ENCODE measurements at regions not wholly inside any gene's neighbourhood (a gene's known extent, or its start where the extent isn't known, plus 50 kb on each side); places are given as distances from the start of the nearest gene placed in this dataset.

GRCh38 chrX:22634083-22634482, 361.4 kb downstream of the CBLL2 start:
- TF ChIP-seq CTCF (IDR thresholded peaks at IDR 0.05): no peak
- no peaks in the 10 kb centered on the region for H3K4me1 ChIP-seq
- no peaks in the 10 kb centered on the region for H3K27me3 ChIP-seq
- H3K4me3 ChIP-seq: no peak overlapping the region
- H3K9ac ChIP-seq (ENCODE audit: low read depth in 2 of 2, low read length in 2 of 2): no peak overlapping the region
- H3K36me3 ChIP-seq: no peaks in the 10 kb centered on the region
- intact Hi-C loops (cut with DNase I): no loop called here
- no peaks in the 10 kb centered on the region for H3K9me3 ChIP-seq
- no peak overlapping the region for H3K27ac ChIP-seq
- DNase-seq: no peak

DNA sequence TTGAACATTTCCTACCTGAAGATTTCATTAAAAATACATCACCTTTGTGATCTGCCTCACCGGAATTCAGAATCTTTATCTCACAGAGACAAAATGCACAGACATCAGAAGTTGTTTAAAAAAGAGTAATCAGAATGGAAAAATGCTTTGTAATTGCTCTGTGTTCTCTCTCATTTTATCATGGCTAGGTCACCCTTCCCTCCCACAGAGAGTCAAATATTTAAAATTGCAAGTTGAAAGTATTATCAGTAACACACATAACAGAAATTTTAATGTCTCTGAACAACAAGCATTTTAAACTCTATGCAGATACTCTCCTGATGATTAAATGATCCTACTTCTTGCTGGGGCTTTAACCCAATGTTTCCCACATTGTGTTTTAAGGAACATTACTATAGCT, 362.0 kb downstream of the CBLL2 start:
- Histone ChIP-seq H3K9me3 (no peaks in the 10 kb centered on the region), H3K27ac (no peak overlapping the region), H3K36me3 (no peaks in the 10 kb centered on the region), H3K27me3 (no peaks in the 10 kb centered on the region), H3K4me3 (no peak overlapping the region), H3K4me1 (no peaks in the 10 kb centered on the region), H3K9ac (ENCODE audit: low read depth in 2 of 2, low read length in 2 of 2) (no peak overlapping the region)
- intact Hi-C loops (cut with DNase I): no loop called here
- DNase-seq: no peak
- TF ChIP-seq CTCF (IDR thresholded peaks at IDR 0.05): no peak

GRCh38 chrX:22648281-22648680, 351.5 kb upstream of the DDX53 start:
- Histone ChIP-seq H3K36me3 (no peaks in the 10 kb centered on the region), H3K9ac (ENCODE audit: low read depth in 2 of 2, low read length in 2 of 2) (no peak overlapping the region), H3K27me3 (no peaks in the 10 kb centered on the region), H3K4me1 (no peaks in the 10 kb centered on the region), H3K27ac (no peak overlapping the region), H3K9me3 (no peaks in the 10 kb centered on the region), H3K4me3 (no peak overlapping the region)
- TF ChIP-seq CTCF (IDR thresholded peaks at IDR 0.05): no peak
- DNase-seq: no peak
- intact Hi-C loops (cut with DNase I): no loop called here

GRCh38 chrX:22650691-22651090, 349.1 kb upstream of the DDX53 start:
- TF ChIP-seq CTCF (IDR thresholded peaks at IDR 0.05): no peak
- no peak for DNase-seq
- intact Hi-C loops (cut with DNase I): no loop called here
- Histone ChIP-seq H3K9me3 (no peaks in the 10 kb centered on the region), H3K9ac (ENCODE audit: low read depth in 2 of 2, low read length in 2 of 2) (no peak overlapping the region), H3K36me3 (no peaks in the 10 kb centered on the region), H3K27me3 (no peaks in the 10 kb centered on the region), H3K27ac (no peak overlapping the region), H3K4me3 (no peak overlapping the region), H3K4me1 (no peaks in the 10 kb centered on the region)

DNA sequence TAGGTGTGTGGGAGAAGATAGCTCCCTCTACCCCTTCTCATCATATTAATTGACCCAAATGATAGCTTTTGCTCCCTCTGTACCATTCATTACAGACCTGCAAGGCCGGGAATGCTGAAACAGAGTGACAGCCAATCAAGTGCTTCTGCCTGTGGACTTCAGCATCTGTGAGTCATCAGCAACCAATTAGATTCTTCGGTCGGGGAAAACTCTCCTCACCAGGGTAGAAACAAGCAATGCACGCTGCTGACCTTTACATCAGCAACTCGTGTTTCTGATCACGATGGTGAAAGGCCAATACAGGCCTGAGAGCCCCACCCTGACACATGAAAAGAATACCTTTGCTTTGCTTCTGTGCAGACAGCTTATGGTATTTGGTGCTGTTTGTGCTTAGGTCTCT, 347.2 kb upstream of the DDX53 start:
- H3K4me3 ChIP-seq: no peak overlapping the region
- H3K4me1 ChIP-seq: no peaks in the 10 kb centered on the region
- intact Hi-C loops (cut with DNase I): no loop called here
- no peak overlapping the region for H3K27ac ChIP-seq
- no peak overlapping the region for H3K9ac ChIP-seq (ENCODE audit: low read depth in 2 of 2, low read length in 2 of 2)
- H3K36me3 ChIP-seq: no peaks in the 10 kb centered on the region
- peak; percentile 32 for DNase-seq
- H3K9me3 ChIP-seq: no peaks in the 10 kb centered on the region
- no peaks in the 10 kb centered on the region for H3K27me3 ChIP-seq
- TF ChIP-seq CTCF (IDR thresholded peaks at IDR 0.05): no peak

DNA sequence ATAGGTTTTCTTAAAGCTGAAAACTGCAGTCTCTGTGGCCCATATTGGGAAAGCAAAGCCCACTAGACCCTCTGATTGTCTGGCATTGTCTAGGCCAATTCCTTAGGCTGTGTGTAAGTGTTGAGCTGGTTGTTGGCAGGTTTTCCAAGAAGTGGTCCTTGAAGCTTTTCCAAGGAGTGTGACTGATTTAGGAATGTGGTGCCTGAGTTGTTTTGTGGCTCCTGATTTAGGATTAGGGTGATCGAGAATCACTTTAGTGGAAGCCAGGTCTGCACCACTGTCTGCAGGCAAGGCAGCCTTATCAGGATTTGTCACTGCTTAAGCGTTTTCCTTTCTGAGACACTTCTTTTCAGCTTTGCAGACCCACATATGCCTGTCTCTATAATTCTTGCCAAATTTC, 339.0 kb upstream of the DDX53 start:
- Histone ChIP-seq H3K9ac (ENCODE audit: low read depth in 2 of 2, low read length in 2 of 2) (no peak overlapping the region), H3K27me3 (no peaks in the 10 kb centered on the region), H3K9me3 (no peaks in the 10 kb centered on the region), H3K36me3 (no peaks in the 10 kb centered on the region), H3K4me1 (no peaks in the 10 kb centered on the region), H3K4me3 (no peak overlapping the region), H3K27ac (no peak overlapping the region)
- intact Hi-C loops (cut with DNase I): no loop called here
- no peak for DNase-seq
- no peak for TF ChIP-seq CTCF (IDR thresholded peaks at IDR 0.05)

Data from colonic mucosa (tissue), 4 donors.